ENCODE measurements at regions not wholly inside any gene's neighbourhood (a gene's known extent, or its start where the extent isn't known, plus 50 kb on each side); places are given as distances from the start of the nearest gene placed in this dataset.

- Histone ChIP-seq H3K36me3 (ENCODE audit: control insufficient read depth, insufficient read depth, low read length) (no peaks in the 10 kb centered on the region), H3K4me1 (ENCODE audit: control insufficient read depth, insufficient read depth, low read length) (no peaks in the 10 kb centered on the region), H3K9me3 (ENCODE audit: control insufficient read depth, insufficient read depth, low read depth, low read length) (no peaks in the 10 kb centered on the region), H3K27ac (ENCODE audit: low read length) (no peak overlapping the region), H3K27me3 (ENCODE audit: control insufficient read depth, insufficient read depth, low read length) (0 out of 2 replicates have a peak, but pooled peaks cover 2% of the 10 kb centered on the region), H3K4me3 (ENCODE audit: low read depth in 2 of 2, low read length in 2 of 2) (no peak overlapping the region)
- BruUV-seq (replicated peaks), result no TSS peak
- intact Hi-C loops (cut with micrococcal nuclease; ENCODE audit: unreplicated experiment) (no loop called here), in situ Hi-C loops (cut with HindIII; ENCODE audit: low pct_unique_long_range_greater_than_20kb, low sequenced_read_pairs) (no loop called here)
- ATAC-seq, result no peak
- ChIA-PET POLR2A (no interaction called here), CTCF (no interaction called here)
- DNase-seq (ENCODE audit: low read depth, low spot score), result no peak
- TF ChIP-seq TCF7L2 (IDR thresholded peaks at IDR 0.05; ENCODE audit: low read depth, low read length), result no peak
- no peak for TF ChIP-seq POLR2AphosphoS5 (IDR thresholded peaks at IDR 0.05; ENCODE audit: low read depth, low read length)
- TF ChIP-seq, protein P1, sequence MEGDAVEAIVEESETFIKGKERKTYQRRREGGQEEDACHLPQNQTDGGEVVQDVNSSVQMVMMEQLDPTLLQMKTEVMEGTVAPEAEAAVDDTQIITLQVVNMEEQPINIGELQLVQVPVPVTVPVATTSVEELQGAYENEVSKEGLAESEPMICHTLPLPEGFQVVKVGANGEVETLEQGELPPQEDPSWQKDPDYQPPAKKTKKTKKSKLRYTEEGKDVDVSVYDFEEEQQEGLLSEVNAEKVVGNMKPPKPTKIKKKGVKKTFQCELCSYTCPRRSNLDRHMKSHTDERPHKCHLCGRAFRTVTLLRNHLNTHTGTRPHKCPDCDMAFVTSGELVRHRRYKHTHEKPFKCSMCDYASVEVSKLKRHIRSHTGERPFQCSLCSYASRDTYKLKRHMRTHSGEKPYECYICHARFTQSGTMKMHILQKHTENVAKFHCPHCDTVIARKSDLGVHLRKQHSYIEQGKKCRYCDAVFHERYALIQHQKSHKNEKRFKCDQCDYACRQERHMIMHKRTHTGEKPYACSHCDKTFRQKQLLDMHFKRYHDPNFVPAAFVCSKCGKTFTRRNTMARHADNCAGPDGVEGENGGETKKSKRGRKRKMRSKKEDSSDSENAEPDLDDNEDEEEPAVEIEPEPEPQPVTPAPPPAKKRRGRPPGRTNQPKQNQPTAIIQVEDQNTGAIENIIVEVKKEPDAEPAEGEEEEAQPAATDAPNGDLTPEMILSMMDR (IDR thresholded peaks at IDR 0.05), result no peak
- TF ChIP-seq, protein P2, sequence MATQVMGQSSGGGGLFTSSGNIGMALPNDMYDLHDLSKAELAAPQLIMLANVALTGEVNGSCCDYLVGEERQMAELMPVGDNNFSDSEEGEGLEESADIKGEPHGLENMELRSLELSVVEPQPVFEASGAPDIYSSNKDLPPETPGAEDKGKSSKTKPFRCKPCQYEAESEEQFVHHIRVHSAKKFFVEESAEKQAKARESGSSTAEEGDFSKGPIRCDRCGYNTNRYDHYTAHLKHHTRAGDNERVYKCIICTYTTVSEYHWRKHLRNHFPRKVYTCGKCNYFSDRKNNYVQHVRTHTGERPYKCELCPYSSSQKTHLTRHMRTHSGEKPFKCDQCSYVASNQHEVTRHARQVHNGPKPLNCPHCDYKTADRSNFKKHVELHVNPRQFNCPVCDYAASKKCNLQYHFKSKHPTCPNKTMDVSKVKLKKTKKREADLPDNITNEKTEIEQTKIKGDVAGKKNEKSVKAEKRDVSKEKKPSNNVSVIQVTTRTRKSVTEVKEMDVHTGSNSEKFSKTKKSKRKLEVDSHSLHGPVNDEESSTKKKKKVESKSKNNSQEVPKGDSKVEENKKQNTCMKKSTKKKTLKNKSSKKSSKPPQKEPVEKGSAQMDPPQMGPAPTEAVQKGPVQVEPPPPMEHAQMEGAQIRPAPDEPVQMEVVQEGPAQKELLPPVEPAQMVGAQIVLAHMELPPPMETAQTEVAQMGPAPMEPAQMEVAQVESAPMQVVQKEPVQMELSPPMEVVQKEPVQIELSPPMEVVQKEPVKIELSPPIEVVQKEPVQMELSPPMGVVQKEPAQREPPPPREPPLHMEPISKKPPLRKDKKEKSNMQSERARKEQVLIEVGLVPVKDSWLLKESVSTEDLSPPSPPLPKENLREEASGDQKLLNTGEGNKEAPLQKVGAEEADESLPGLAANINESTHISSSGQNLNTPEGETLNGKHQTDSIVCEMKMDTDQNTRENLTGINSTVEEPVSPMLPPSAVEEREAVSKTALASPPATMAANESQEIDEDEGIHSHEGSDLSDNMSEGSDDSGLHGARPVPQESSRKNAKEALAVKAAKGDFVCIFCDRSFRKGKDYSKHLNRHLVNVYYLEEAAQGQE (IDR thresholded peaks at IDR 0.05; ENCODE audit: insufficient read depth in 1 of 2, low read depth in 2 of 2, low read length in 1 of 2), result no peak
- TF ChIP-seq SIN3A (IDR thresholded peaks at IDR 0.05; ENCODE audit: borderline replicate concordance, insufficient read depth, low read depth, low read length), result no peak
These were observed 167.2 kb upstream of the HMHB1 start for GRCh38 chr5:143644727-143645126.

- in situ Hi-C loops (cut with HindIII; ENCODE audit: low pct_unique_long_range_greater_than_20kb, low sequenced_read_pairs) (no loop called here), intact Hi-C loops (cut with micrococcal nuclease; ENCODE audit: unreplicated experiment) (no loop called here)
- no peak for ATAC-seq
- BruUV-seq (replicated peaks), result no TSS peak
- H3K36me3 ChIP-seq (ENCODE audit: control insufficient read depth, insufficient read depth, low read length), result no peaks in the 10 kb centered on the region
- no peak overlapping the region for H3K27ac ChIP-seq (ENCODE audit: low read length)
- 0 out of 2 replicates have a peak, but pooled peaks cover 2% of the 10 kb centered on the region for H3K27me3 ChIP-seq (ENCODE audit: control insufficient read depth, insufficient read depth, low read length)
- POLR2A ChIA-PET, result no interaction called here
- TF ChIP-seq, protein P2 (IDR thresholded peaks at IDR 0.05; ENCODE audit: insufficient read depth in 1 of 2, low read depth in 2 of 2, low read length in 1 of 2), result no peak
- TF ChIP-seq SIN3A (IDR thresholded peaks at IDR 0.05; ENCODE audit: borderline replicate concordance, insufficient read depth, low read depth, low read length) (no peak), TCF7L2 (IDR thresholded peaks at IDR 0.05; ENCODE audit: low read depth, low read length) (no peak), POLR2AphosphoS5 (IDR thresholded peaks at IDR 0.05; ENCODE audit: low read depth, low read length) (no peak)
- TF ChIP-seq, protein P1 (IDR thresholded peaks at IDR 0.05), result no peak
- no peaks in the 10 kb centered on the region for H3K9me3 ChIP-seq (ENCODE audit: control insufficient read depth, insufficient read depth, low read depth, low read length)
- CTCF ChIA-PET, result no interaction called here
- H3K4me3 ChIP-seq (ENCODE audit: low read depth in 2 of 2, low read length in 2 of 2), result no peak overlapping the region
- DNase-seq (ENCODE audit: low read depth, low spot score), result no peak
- H3K4me1 ChIP-seq (ENCODE audit: control insufficient read depth, insufficient read depth, low read length), result no peaks in the 10 kb centered on the region
These were observed 169.2 kb upstream of the HMHB1 start for GRCh38 chr5:143642791-143643190.
